G401.6 (cell line): ENCODE measurements at regions not wholly inside any gene's neighbourhood (a gene's known extent, or its start where the extent isn't known, plus 50 kb on each side); places are given as distances from the start of the nearest gene placed in this dataset.
"Not testable (repeated sequence)": the region's sequence is repeated elsewhere in the genome, so short reads cannot be mapped to it uniquely, and the experiment has no call there.

Source experiments
- FAIRE-seq: peaks from 2 replicates; lab custom pipeline; 2012; peaks lifted over from hg19 to GRCh38; lab: Jason Lieb, UNC

- FAIRE-seq: not testable (repeated sequence)
Measured at GRCh38 chr14:105662043-105662442, 135.7 kb downstream of the TMEM121 start.

GRCh38 chr14:105662592-105662991 lies 136.2 kb downstream of the TMEM121 start:
- FAIRE-seq: not testable (repeated sequence)

DNA sequence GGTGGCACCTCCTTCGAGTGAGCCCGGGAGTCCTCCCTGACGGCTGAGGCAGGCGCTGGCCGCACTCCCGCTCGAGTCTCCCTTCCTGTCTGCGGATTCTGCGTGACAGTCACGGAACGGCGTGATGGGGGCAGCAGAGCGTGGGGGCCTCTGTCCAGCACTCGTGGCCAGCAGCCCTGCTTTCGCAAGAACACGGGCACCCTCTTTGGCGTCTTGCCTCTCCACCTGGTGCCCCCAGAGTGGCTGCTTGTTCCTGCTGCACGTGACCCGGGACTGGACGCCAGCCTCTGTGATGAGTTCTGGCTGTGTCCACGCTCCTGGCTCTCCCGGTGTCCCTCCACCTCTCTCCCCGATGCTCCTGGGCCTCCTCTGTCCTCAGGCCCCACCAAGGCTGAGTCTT lies 136.9 kb downstream of the TMEM121 start:
- not testable (repeated sequence) for FAIRE-seq

DNA sequence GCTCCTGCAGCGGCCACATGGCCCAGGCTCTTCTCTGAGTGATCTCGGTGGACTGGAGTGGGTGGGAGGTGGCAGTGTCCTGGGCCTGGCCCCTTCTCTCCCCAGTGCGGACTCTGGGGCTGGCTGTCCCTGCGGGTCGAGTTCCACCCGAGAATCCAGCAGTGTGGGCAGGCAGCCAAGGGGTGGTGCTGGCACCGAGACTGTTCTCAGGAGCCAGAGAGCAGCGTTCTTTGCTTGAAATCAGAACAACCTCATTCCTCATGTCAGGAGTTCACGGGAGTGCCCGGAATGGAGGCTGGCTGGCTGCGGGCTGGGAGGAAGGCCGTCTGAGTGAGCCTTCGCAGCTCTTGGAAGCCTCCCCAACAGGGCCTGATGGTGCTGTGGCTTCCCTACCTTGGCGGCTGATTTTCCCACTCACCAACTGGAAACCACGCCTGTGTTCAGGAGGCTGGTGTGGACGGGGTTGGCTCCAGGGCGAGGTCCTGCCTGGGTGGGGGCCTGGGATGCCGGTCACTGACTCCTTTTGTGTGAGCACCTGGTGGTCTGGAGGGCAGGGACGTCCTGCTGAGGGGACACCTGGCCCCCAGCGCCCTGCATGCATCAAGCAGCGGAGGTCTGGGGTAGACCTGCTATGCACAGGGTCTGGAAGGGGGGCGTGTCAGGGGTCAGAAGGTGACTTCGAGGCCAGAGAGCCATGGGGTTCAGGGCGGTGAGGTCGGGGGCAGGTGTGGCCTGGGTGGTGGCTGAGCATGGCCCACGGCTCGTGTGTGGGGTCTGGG lies 137.6 kb downstream of the TMEM121 start:
- not testable (repeated sequence) for FAIRE-seq

GRCh38 chr14:105664691-105665090 lies 138.3 kb downstream of the TMEM121 start:
- FAIRE-seq: no peak

DNA sequence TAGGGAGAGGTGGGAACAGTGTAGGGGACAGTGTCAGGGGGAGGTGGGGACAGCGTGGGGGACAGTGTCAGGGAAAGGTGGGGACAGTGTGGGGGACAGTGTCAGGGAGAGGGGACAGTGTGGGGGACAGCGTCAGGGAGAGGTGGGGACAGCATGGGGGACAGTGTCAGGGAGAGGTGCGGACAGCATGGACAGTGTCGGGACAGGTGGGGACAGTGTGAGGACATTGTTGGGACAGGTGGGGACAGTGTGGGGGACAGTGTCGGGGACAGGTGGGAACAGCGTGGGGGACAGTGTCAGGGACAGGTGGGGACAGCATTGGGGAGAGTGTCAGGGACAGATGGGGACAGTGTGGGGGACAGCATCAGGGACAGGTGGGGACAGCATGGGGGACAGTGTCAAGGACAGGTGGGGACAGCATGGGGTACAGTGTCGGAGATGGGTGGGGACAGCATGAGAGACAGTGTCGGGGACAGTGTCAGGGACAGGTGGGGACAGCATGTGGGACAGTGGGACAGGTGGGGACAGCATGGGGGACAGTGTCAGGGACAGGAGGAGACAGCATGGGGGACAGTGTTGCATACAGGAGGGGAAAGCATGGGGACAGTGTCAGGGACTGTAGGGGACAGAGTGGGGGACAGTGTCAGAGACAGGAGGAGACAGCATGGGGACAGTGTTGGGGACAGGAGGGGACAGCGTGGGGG lies 139.0 kb downstream of the TMEM121 start:
- no peak for FAIRE-seq

DNA sequence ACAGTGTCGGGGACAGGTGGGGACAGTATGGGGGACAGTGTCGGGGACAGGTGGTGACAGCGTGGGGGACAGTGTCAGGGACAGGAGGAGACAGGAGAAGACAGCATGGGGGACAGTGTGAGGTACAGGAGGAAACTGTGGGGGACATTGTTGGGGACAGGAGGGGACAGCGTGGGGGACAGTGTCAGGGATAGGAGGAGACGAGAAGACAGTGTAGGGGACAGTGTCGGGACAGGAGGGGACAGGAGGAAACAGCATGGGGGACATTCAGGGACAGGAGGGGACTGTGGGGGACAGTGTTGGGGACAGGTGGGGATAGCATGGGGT lies 139.5 kb downstream of the TMEM121 start:
- no peak for FAIRE-seq

- FAIRE-seq: no peak
Measured at GRCh38 chr14:105666420-105666819, 140.0 kb downstream of the TMEM121 start.

GRCh38 chr14:105666991-105667662 lies 140.7 kb downstream of the TMEM121 start:
- not testable (repeated sequence) for FAIRE-seq

- not testable (repeated sequence) for FAIRE-seq
Measured at GRCh38 chr14:105667663-105668020, 141.3 kb downstream of the TMEM121 start.

- FAIRE-seq: not testable (repeated sequence)
Measured at GRCh38 chr14:105668021-105668420, 141.6 kb downstream of the TMEM121 start.

- FAIRE-seq: not testable (repeated sequence)
Measured at GRCh38 chr14:105668471-105669230, 142.3 kb downstream of the TMEM121 start.

DNA sequence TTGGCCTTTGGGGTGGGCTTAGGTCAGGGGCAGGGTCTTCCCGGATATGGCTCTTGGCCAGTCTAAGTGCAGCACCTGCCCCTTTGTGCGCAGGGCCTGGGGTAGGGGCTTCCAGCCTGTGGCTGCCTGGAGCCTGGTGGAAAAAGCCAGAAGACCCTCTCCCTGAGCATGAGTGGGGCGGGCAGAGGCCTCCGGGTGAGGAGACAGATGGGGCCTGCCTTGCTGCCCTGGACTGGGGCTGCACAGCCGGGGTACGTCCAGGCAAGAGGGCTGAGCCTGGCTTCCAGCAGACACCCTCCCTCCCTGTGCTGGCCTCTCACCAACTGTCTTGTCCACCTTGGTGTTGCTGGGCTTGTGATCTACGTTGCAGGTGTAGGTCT lies 142.8 kb downstream of the TMEM121 start:
- not testable (repeated sequence) for FAIRE-seq

DNA sequence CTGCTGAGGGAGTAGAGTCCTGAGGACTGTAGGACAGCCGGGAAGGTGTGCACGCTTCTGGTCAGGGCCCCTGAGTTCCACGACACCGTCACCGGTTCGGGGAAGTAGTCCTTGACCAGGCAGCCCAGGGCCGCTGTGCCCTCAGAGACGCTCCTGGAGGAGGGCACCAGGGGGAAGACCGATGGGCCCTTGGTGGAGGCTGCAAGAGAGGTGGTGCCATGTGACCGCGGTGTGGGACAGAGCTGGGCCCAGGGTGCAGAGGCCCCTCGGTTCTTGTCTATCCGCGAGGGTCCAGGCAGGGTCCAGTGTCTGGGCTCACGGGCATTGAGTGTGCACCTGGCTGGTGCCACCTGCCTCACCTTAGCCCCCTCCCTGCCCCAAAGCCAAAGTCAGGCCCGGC lies 143.3 kb downstream of the TMEM121 start:
- FAIRE-seq: not testable (repeated sequence)

- FAIRE-seq: not testable (repeated sequence)
Measured at GRCh38 chr14:105672450-105673200, 146.2 kb downstream of the TMEM121 start.

DNA sequence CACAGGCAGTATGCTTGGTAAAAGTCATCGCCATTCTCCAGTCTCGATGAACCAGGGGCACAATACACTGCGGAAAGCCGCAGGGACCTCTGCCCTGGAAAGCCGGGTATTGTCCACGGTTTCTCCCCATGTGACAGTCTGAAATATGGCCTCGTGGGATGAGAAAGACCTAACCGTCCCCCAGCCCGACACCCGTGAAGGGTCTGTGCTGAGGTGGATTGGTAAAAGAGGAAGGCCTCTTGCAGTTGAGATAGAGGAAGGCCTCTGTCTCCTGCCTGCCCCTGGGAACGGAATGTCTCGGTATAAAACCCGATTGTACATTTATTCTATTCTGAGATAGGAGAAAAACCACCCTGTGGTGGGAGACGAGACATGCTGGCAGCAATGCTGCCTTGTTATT lies 149.1 kb downstream of the TMEM121 start:
- FAIRE-seq: not testable (repeated sequence)

GRCh38 chr14:105675905-105676670 lies 149.7 kb downstream of the TMEM121 start:
- FAIRE-seq: not testable (repeated sequence)

DNA sequence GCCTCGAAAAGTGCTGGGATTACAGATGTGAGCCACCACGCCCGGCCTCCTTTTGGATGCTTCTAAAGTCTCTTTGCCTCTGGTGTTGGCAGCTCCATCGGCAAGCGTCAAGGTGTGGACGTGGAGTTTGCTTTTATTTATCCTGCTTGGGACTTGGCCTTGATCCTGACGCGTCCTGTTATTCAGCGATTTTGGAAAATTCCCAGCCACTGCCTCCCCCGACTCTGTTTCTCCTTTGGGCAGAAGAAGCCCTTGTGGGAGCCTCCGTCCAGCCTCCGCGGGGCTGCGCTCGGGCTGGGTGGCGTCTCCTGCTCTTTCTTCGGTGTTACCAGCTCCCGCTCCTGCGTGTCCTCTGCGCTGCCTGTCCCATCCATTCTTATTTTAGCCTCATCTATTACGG lies 151.7 kb downstream of the TMEM121 start:
- not testable (repeated sequence) for FAIRE-seq

- FAIRE-seq: not testable (repeated sequence)
Measured at GRCh38 chr14:105678996-105679958, 152.9 kb downstream of the TMEM121 start.
